WERI-Rb-1 (cell line): ENCODE measurements at regions not wholly inside any gene's neighbourhood (a gene's known extent, or its start where the extent isn't known, plus 50 kb on each side); places are given as distances from the start of the nearest gene placed in this dataset.

Source experiments
- DNase-seq: peaks from one replicate; pipeline ENCODE4 v3.0.0-alpha.2; 2020
- H3K27ac ChIP-seq: fragments of 250-450 bp; sonication (Bioruptor Pico); 2 replicates; pipeline ENCODE4 v1.5.1; 2020; ENCODE audit warnings: mild to moderate bottlenecking, moderate library complexity
- H3K27me3 ChIP-seq: fragments of 250-450 bp; sonication (Bioruptor Pico); 2 replicates; pipeline ENCODE4 v1.5.1; 2021; ENCODE audit warnings: mild to moderate bottlenecking, low read depth, moderate library complexity; ENCODE audit not compliant: insufficient read depth, severe bottlenecking
- H3K36me3 ChIP-seq: fragments of 250-450 bp; sonication (Bioruptor Pico); 2 replicates; pipeline ENCODE4 v1.5.1; 2020; ENCODE audit warnings: mild to moderate bottlenecking, moderate library complexity
- H3K4me3 ChIP-seq: 2 replicates; pipeline ENCODE4 v1.5.1; 2011; ENCODE audit warnings: low read depth, mild to moderate bottlenecking, control low read depth, low read length
- H3K9me3 ChIP-seq: fragments of 250-450 bp; sonication (Bioruptor Pico); 2 replicates; pipeline ENCODE4 v1.5.1; 2021; ENCODE audit warnings: mild to moderate bottlenecking, moderate library complexity; ENCODE audit not compliant: severe bottlenecking
- TF ChIP-seq, protein P1 (sequence below): IDR thresholded peaks from 2 replicates; pipeline ENCODE4 v1.5.1; 2011; ENCODE audit warnings: low read depth, mild to moderate bottlenecking, control low read depth, inconsistent platforms, low read length

DNA sequence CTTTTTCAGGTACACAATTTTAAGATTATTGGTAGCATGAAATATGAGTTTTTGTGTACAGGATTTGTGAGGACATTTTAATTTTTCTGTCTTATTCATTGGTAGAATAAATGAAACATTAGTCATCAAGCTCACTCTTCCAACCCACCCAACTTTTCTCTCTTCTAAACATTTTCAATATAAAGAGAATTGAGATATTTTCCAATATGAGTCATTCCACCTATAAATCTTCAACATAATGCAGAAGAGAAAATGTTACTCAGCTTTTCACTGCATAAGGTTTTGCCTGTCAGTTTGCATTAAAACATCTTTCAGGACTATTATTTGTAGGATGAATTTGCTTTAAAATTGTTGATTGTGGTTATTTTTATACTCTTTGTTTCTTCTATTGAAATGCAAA is 330.7 kb downstream of the PCDH20 start:
- Histone ChIP-seq H3K27ac (no peak overlapping the region), H3K4me3 (no peak overlapping the region), H3K9me3 (no peaks in the 10 kb centered on the region), H3K36me3 (no peaks in the 10 kb centered on the region), H3K27me3 (no peaks in the 10 kb centered on the region)
- no peak for DNase-seq
- TF ChIP-seq, protein P1, sequence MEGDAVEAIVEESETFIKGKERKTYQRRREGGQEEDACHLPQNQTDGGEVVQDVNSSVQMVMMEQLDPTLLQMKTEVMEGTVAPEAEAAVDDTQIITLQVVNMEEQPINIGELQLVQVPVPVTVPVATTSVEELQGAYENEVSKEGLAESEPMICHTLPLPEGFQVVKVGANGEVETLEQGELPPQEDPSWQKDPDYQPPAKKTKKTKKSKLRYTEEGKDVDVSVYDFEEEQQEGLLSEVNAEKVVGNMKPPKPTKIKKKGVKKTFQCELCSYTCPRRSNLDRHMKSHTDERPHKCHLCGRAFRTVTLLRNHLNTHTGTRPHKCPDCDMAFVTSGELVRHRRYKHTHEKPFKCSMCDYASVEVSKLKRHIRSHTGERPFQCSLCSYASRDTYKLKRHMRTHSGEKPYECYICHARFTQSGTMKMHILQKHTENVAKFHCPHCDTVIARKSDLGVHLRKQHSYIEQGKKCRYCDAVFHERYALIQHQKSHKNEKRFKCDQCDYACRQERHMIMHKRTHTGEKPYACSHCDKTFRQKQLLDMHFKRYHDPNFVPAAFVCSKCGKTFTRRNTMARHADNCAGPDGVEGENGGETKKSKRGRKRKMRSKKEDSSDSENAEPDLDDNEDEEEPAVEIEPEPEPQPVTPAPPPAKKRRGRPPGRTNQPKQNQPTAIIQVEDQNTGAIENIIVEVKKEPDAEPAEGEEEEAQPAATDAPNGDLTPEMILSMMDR = no peak

DNA sequence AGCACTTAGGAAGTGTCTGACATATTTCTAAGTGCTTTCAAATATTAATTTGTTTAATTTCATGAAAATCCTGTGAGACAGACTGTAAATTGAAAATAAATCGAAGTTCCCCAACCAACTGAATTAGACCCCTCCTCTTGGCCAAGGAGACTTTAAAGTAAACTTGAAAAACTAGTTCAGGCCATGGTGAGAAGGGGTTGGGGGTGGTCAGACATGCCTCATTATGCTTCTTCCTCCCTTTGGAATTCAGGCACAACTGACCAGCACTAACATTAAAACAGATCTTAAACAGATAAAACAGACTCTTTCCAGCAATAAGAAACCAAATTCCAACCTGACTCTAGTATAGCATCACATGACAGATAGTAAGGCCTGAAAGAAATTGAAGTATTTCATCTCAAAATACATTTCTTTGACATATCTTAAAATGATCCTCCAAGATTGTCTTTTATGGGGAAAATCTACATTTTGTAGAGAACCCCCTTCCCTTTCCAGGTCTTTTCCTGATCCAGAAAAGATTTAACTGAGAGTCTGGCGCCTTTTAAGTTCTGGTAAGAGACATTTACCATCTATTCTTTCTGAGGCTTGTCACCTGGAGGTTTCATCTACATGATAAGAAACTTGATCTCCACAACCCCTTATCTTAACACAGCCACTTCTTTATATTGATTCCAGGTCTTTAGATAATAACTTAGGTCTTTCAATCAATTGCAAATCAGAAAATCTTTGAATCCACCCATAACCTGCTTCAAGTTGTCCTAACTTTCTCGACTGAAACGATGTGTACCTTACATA is 336.5 kb downstream of the PCDH20 start:
- Histone ChIP-seq H3K9me3 (no peaks in the 10 kb centered on the region), H3K36me3 (no peaks in the 10 kb centered on the region), H3K4me3 (no peak overlapping the region), H3K27ac (no peak overlapping the region), H3K27me3 (no peaks in the 10 kb centered on the region)
- TF ChIP-seq, protein P1 = no peak
- DNase-seq = no peak

DNA sequence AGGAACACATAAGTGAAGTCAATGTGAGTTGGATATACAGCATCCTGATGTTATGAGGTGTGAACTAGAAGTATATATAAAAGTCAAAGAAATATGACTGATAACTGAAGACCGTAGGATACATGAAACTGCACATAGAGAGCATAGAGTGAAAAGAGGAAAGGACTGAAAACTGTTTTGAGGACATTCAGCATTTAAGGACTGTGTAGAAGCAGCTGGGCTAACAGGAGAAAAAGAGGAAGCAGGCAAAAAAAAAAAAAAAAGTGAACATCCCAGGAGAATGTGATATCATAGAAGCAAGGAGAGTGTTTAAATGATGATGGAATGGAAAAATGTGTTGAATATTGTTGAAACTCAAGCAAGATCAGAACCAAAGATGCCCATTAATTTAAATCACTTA is 363.5 kb downstream of the PCDH20 start:
- H3K27me3 ChIP-seq = no peaks in the 10 kb centered on the region
- H3K4me3 ChIP-seq = no peak overlapping the region
- H3K9me3 ChIP-seq = no peaks in the 10 kb centered on the region
- TF ChIP-seq, protein P1 = no peak
- no peak overlapping the region for H3K27ac ChIP-seq
- DNase-seq = no peak
- H3K36me3 ChIP-seq = no peaks in the 10 kb centered on the region

DNA sequence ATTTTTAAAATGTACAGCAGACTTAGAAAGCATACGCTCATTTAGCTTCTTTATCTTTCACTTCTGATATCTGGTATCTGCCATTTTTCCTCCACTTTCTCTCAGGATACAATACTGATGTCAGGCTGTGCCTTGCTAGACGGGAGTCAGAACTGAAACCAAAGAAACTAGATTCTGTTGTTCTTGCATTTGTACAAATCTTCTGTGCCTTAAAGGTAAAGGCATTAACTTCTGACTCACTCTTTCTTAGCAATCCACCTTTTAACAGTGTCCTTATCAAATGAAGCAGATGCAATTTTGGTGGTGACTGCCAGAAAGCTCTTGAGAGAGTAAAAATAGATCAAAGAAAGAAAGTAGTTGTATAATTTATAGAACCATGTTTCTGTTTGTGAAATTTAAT is 370.4 kb downstream of the PCDH20 start:
- DNase-seq = no peak
- Histone ChIP-seq H3K36me3 (no peaks in the 10 kb centered on the region), H3K4me3 (no peak overlapping the region), H3K27me3 (no peaks in the 10 kb centered on the region), H3K27ac (no peak overlapping the region), H3K9me3 (no peaks in the 10 kb centered on the region)
- TF ChIP-seq, protein P1 = no peak

DNA sequence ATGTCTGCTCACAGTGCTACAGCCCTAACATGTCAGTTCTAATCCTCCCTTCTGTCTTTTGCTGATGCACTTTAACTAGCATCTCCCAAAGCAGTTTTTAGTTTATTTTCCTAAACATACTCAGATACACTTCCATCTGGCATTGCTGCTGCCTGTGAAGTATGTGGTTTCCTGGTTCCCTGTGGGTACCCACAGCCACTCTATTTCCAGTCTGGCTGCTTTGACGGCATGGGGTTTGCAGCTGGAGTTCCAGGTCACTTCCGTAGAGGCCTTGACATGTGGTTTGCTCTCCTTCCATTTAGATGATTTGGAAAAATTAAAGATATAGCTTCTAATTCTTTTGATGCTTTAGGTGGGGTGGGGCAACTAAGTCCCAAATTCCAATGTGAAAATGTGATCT is 375.5 kb downstream of the PCDH20 start:
- no peak for DNase-seq
- Histone ChIP-seq H3K4me3 (no peak overlapping the region), H3K36me3 (no peaks in the 10 kb centered on the region), H3K27me3 (no peaks in the 10 kb centered on the region), H3K27ac (no peak overlapping the region), H3K9me3 (no peaks in the 10 kb centered on the region)
- TF ChIP-seq, protein P1 = no peak

DNA sequence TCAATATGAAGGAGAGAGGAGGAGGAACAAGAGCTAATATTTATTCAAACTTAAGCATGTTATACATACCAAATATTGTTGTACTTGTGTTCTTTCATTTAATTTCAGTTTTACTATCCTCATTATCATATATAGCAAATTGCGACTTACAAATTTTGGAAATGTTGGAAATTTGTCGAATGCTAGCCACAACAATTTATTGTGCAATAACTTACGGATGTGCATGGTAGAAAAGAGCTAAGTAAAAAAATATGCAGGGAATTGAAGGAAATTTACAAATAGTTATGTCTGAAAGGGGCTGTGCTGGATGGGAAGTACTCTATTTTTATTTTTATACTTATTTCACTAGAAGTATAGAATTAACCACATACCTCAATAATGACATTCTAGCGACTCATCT is 376.3 kb downstream of the PCDH20 start:
- Histone ChIP-seq H3K27ac (no peak overlapping the region), H3K9me3 (no peaks in the 10 kb centered on the region), H3K4me3 (no peak overlapping the region), H3K36me3 (no peaks in the 10 kb centered on the region), H3K27me3 (no peaks in the 10 kb centered on the region)
- TF ChIP-seq, protein P1 = no peak
- no peak for DNase-seq
